ENCODE measurements at regions not wholly inside any gene's neighbourhood (a gene's known extent, or its start where the extent isn't known, plus 50 kb on each side); places are given as distances from the start of the nearest gene placed in this dataset.

DNA sequence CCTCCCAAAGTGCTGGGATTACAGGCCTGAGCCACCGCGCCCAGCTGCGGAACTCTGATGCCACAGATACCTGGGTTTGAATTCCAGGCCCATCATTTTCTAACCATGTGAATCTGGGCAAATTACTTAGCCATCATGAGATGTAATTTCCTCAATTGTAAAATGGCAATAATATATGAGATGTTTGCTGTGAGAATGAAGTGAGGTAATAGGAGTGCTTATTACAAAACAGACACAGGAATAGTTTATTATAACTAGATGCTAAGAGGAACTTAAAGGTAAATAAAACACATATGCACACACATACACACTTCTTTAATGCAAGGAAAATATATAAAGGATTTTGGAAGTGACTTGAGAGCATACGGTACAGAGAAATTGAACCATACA lies 64.7 kb upstream of the TNIK start:
- TF ChIP-seq, protein P1, sequence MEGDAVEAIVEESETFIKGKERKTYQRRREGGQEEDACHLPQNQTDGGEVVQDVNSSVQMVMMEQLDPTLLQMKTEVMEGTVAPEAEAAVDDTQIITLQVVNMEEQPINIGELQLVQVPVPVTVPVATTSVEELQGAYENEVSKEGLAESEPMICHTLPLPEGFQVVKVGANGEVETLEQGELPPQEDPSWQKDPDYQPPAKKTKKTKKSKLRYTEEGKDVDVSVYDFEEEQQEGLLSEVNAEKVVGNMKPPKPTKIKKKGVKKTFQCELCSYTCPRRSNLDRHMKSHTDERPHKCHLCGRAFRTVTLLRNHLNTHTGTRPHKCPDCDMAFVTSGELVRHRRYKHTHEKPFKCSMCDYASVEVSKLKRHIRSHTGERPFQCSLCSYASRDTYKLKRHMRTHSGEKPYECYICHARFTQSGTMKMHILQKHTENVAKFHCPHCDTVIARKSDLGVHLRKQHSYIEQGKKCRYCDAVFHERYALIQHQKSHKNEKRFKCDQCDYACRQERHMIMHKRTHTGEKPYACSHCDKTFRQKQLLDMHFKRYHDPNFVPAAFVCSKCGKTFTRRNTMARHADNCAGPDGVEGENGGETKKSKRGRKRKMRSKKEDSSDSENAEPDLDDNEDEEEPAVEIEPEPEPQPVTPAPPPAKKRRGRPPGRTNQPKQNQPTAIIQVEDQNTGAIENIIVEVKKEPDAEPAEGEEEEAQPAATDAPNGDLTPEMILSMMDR (conservative IDR thresholded peaks at IDR 0.05; ENCODE audit: low read length): no peak
- no peak for TF ChIP-seq EZH2phosphoT487 (IDR thresholded peaks at IDR 0.05; ENCODE audit: borderline replicate concordance, low read depth, low read length)

Measured in OCI-LY7 (cell line).